HEK293 (cell line): ENCODE measurements at regions not wholly inside any gene's neighbourhood (a gene's known extent, or its start where the extent isn't known, plus 50 kb on each side); places are given as distances from the start of the nearest gene placed in this dataset.

Experiments used
- CTCF ChIA-PET: fragments of 350-600 bp; formaldehyde crosslinking; extraction: SDS; loops from one replicate; lab custom pipeline; 2021; ENCODE audit warnings: antibody characterized with exemption; lab: Yijun Ruan, JAX
- POLR2A ChIA-PET: fragments of 300-600 bp; formaldehyde crosslinking; extraction: SDS; loops from one replicate; lab custom pipeline; 2020; ENCODE audit warnings: antibody characterized with exemption, inconsistent platforms; lab: Yijun Ruan, JAX
- H3K27ac ChIP-seq: fragments of 200-500 bp; sonication (Bioruptor generic); 2 replicates; pipeline ENCODE4 v1.5.1; 2014; ENCODE audit warnings: low read depth, low read length, control low read depth, inconsistent platforms; ENCODE audit errors: extremely low read depth
- H3K36me3 ChIP-seq, 2 experiments: fragments of 200-500 bp in 1 of 2; sonication (Bioruptor generic) in 1 of 2; 1 replicate in 1 of 2; 2 replicates in 1 of 2; pipeline ENCODE4 v1.5.1; 2014 to 2017; ENCODE audit warnings: inconsistent platforms in 2 of 2, low read length in 2 of 2; ENCODE audit not compliant: control insufficient read depth in 2 of 2, insufficient read depth in 1 of 2
- H3K4me1 ChIP-seq: fragments of 200-500 bp; sonication (Bioruptor generic); 2 replicates; pipeline ENCODE4 v1.5.1; 2014; ENCODE audit warnings: mild to moderate bottlenecking, low read length, inconsistent platforms; ENCODE audit not compliant: control insufficient read depth, insufficient read depth
- H3K4me3 ChIP-seq: 2 replicates; pipeline ENCODE4 v1.5.1; 2011; ENCODE audit warnings: low read depth, mild to moderate bottlenecking, control low read depth, low read length, moderate library complexity
- H3K9me3 ChIP-seq: fragments of 200-500 bp; sonication (Bioruptor generic); 2 replicates; pipeline ENCODE4 v1.5.1; 2014; ENCODE audit warnings: low read depth, low read length, inconsistent platforms; ENCODE audit not compliant: control insufficient read depth, insufficient read depth
- HOXD13 ChIP-seq: sonication (generic); formaldehyde crosslinking; IDR thresholded peaks from 2 replicates; pipeline ENCODE4 v1.8.0; 2022; ENCODE audit warnings: missing genetic modification reagents, borderline replicate concordance
- INSM2 ChIP-seq: fragments of 450-650 bp; formaldehyde crosslinking; IDR thresholded peaks from 2 replicates; pipeline ENCODE4 v1.5.1; 2016; ENCODE audit warnings: missing biosample characterization, missing genetic modification characterization
- KLF9 ChIP-seq: fragments of 450-650 bp; formaldehyde crosslinking; IDR thresholded peaks from 2 replicates; pipeline ENCODE4 v1.5.1; 2016; ENCODE audit warnings: missing biosample characterization, missing genetic modification characterization, low read depth
- PATZ1 ChIP-seq: fragments of 450-650 bp; formaldehyde crosslinking; IDR thresholded peaks from 2 replicates; pipeline ENCODE4 v1.5.1; 2016; ENCODE audit warnings: missing biosample characterization, missing genetic modification characterization
- SCRT2 ChIP-seq: fragments of 450-650 bp; formaldehyde crosslinking; IDR thresholded peaks from 2 replicates; pipeline ENCODE4 v1.5.1; 2016; ENCODE audit warnings: missing biosample characterization, missing genetic modification characterization
- ZBTB20 ChIP-seq: fragments of 450-650 bp; formaldehyde crosslinking; IDR thresholded peaks from 2 replicates; pipeline ENCODE4 v1.5.1; 2016; ENCODE audit warnings: missing biosample characterization, missing genetic modification characterization
- ZBTB26 ChIP-seq: fragments of 450-650 bp; formaldehyde crosslinking; optimal IDR thresholded peaks from 2 replicates; pipeline ENCODE3; 2016; ENCODE audit warnings: missing biosample characterization, mild to moderate bottlenecking, missing genetic modification characterization
- ZBTB49 ChIP-seq: fragments of 450-650 bp; formaldehyde crosslinking; IDR thresholded peaks from 2 replicates; pipeline ENCODE4 v1.5.1; 2016; ENCODE audit warnings: missing biosample characterization, missing genetic modification characterization, low read depth
- ZNF146 ChIP-seq: fragments of 450-650 bp; formaldehyde crosslinking; IDR thresholded peaks from 2 replicates; pipeline ENCODE4 v1.5.1; 2016; ENCODE audit warnings: missing biosample characterization, missing genetic modification characterization
- ZNF341 ChIP-seq: fragments of 450-650 bp; formaldehyde crosslinking; IDR thresholded peaks from 2 replicates; pipeline ENCODE4; 2016; ENCODE audit warnings: low read depth, missing biosample characterization, missing genetic modification characterization
- ZNF423 ChIP-seq: fragments of 450-650 bp; formaldehyde crosslinking; IDR thresholded peaks from 2 replicates; pipeline ENCODE4 v1.5.1; 2016; ENCODE audit warnings: missing biosample characterization, missing genetic modification characterization
- ZNF518A ChIP-seq: fragments of 450-650 bp; formaldehyde crosslinking; conservative IDR thresholded peaks from 2 replicates; pipeline ENCODE4 v1.5.1; 2016; ENCODE audit warnings: low read depth, missing biosample characterization, missing genetic modification characterization
- ZNF529 ChIP-seq: fragments of 450-650 bp; formaldehyde crosslinking; IDR thresholded peaks from 2 replicates; pipeline ENCODE4 v1.5.1; 2017; ENCODE audit warnings: missing genetic modification characterization, missing biosample characterization; ENCODE audit not compliant: insufficient replicate concordance
- ZNF544 ChIP-seq: fragments of 450-650 bp; formaldehyde crosslinking; IDR thresholded peaks from 2 replicates; pipeline ENCODE4 v1.5.0; 2017; ENCODE audit warnings: missing biosample characterization, missing genetic modification characterization
- ZNF585B ChIP-seq: fragments of 450-650 bp; formaldehyde crosslinking; IDR thresholded peaks from 2 replicates; pipeline ENCODE4 v1.5.1; 2016; ENCODE audit warnings: missing biosample characterization, missing genetic modification characterization
- ZNF658 ChIP-seq: fragments of 450-650 bp; formaldehyde crosslinking; IDR thresholded peaks from 2 replicates; pipeline ENCODE4; 2016; ENCODE audit warnings: missing biosample characterization, missing genetic modification characterization
- ZNF670 ChIP-seq: fragments of 450-650 bp; formaldehyde crosslinking; IDR thresholded peaks from 2 replicates; pipeline ENCODE4 v1.5.1; 2016; ENCODE audit warnings: missing biosample characterization, missing genetic modification characterization, low read depth
- ZNF777 ChIP-seq: fragments of 450-650 bp; formaldehyde crosslinking; IDR thresholded peaks from 2 replicates; pipeline ENCODE4 v1.5.1; 2017; ENCODE audit warnings: missing biosample characterization, missing genetic modification characterization, borderline replicate concordance

- CTCF ChIA-PET, result no interaction called here
- no peaks in the 10 kb centered on the region for H3K9me3 ChIP-seq
- H3K4me1 ChIP-seq, result no peaks in the 10 kb centered on the region
- POLR2A ChIA-PET, result no interaction called here
- TF ChIP-seq ZBTB20 (tag by site-specific recombination), result no peak
- TF ChIP-seq ZNF585B (tag by site-specific recombination), result no peak
- no peak for TF ChIP-seq ZNF529 (tag by site-specific recombination)
- no peak for TF ChIP-seq INSM2
- TF ChIP-seq SCRT2 (tag by site-specific recombination), result no peak
- TF ChIP-seq ZNF341 (tag by site-specific recombination), result no peak
- TF ChIP-seq ZBTB26, result no peak
- H3K36me3 ChIP-seq, result no peaks in the 10 kb centered on the region
- H3K4me3 ChIP-seq, result no peak overlapping the region
- no peak overlapping the region for H3K27ac ChIP-seq
These were observed 68.2 kb upstream of the DSCAM start for GRCh38 chr21:40915114-40915513.

GRCh38 chr21:40923407-40923806 is 76.4 kb upstream of the DSCAM start:
- H3K27ac ChIP-seq, result no peak overlapping the region
- POLR2A ChIA-PET, result no interaction called here
- TF ChIP-seq ZBTB49 (tag by site-specific recombination), result no peak
- no peak for TF ChIP-seq ZNF146 (tag by site-specific recombination)
- TF ChIP-seq ZNF777 (tag by site-specific recombination), result no peak
- no peak for TF ChIP-seq ZBTB26
- no peak for TF ChIP-seq ZNF544 (tag by site-specific recombination)
- TF ChIP-seq ZNF670 (tag by site-specific recombination), result no peak
- no peak for TF ChIP-seq HOXD13 (CRISPR knock-in tag)
- TF ChIP-seq KLF9 (tag by site-specific recombination), result no peak
- no peak for TF ChIP-seq ZNF658 (tag by site-specific recombination)
- H3K4me3 ChIP-seq, result no peak overlapping the region
- H3K36me3 ChIP-seq, result no peaks in the 10 kb centered on the region
- no peaks in the 10 kb centered on the region for H3K9me3 ChIP-seq
- CTCF ChIA-PET, result interaction anchor here (0.6 to 0.7 kb wide), 3 partner anchors 133 to 352 kb away, joined by 3 read pairs; no protein-coding TSS in a partner anchor
- H3K4me1 ChIP-seq, result no peaks in the 10 kb centered on the region

GRCh38 chr21:40923901-40924300 is 76.9 kb upstream of the DSCAM start:
- CTCF ChIA-PET, result interaction anchor here (0.6 kb wide), 1 partner anchor 147 kb away, joined by 3 read pairs; no protein-coding TSS in a partner anchor
- POLR2A ChIA-PET, result no interaction called here
- H3K9me3 ChIP-seq, result no peaks in the 10 kb centered on the region
- no peaks in the 10 kb centered on the region for H3K4me1 ChIP-seq
- H3K27ac ChIP-seq, result no peak overlapping the region
- H3K36me3 ChIP-seq, result no peaks in the 10 kb centered on the region
- H3K4me3 ChIP-seq, result no peak overlapping the region
- no peak for TF ChIP-seq ZNF423 (tag by site-specific recombination)
- TF ChIP-seq PATZ1, result no peak
- TF ChIP-seq ZNF518A (tag by site-specific recombination), result no peak
